HCT116 (cell line): ENCODE measurements at regions not wholly inside any gene's neighbourhood (a gene's known extent, or its start where the extent isn't known, plus 50 kb on each side); places are given as distances from the start of the nearest gene placed in this dataset.

Source experiments
- ATAC-seq: fragments of 200-7000 bp; cut with Tn5 transposase; 2 replicates; pipeline ENCODE4 v1.9.1; 2020; ENCODE audit warnings: mild to moderate bottlenecking, moderate library complexity
- BruUV-seq: library from RNA; stranded (reverse); fragments of 400-500 nt; replicated peaks from 2 replicates; lab custom pipeline; 2021; lab: Mats Ljungman, UMichigan
- CTCF ChIA-PET: fragments of 300-600 bp; sonication (Branson Sonifier 250); formaldehyde crosslinking; loops from one replicate; lab custom pipeline; 2021; ENCODE audit warnings: antibody characterized with exemption; lab: Charles Lee
- POLR2A ChIA-PET: fragments of 300-600, 350-600 bp; sonication (Branson Sonifier 250); formaldehyde crosslinking; loops from one replicate; lab custom pipeline; 2021; ENCODE audit warnings: antibody characterized with exemption; lab: Charles Lee
- RAD21 ChIA-PET, 2 experiments: fragments of 300-600 bp; sonication (Branson Sonifier 250); formaldehyde crosslinking; loops; one replicate each; lab custom pipeline; 2023; ENCODE audit warnings: low total read pairs in 2 of 2; ENCODE audit not compliant: uncharacterized antibody in 2 of 2, unreplicated experiment in 2 of 2, low non-redundant PET in 1 of 2; lab: Charles Lee
- DNase-seq: peaks from one replicate; pipeline ENCODE4 v3.0.0-alpha.2; 2010; ENCODE audit warnings: low read depth, low spot score
- H2AFZ ChIP-seq: fragments of 200-600 bp; shearing (Covaris generic), sonication (generic); 2 replicates; pipeline ENCODE4 v1.6.1; 2017; ENCODE audit warnings: low read depth, mixed run types, mixed read lengths, antibody characterized with exemption, low read length; ENCODE audit not compliant: poor library complexity, severe bottlenecking
- H3K27ac ChIP-seq: 2 replicates; pipeline ENCODE4 v1.5.1; 2012; ENCODE audit warnings: low read depth, low read length
- H3K27me3 ChIP-seq: fragments of 200-600 bp; sonication (generic); 2 replicates; pipeline ENCODE4 v1.6.1; 2016; ENCODE audit warnings: mixed run types, low read length, mixed read lengths; ENCODE audit not compliant: insufficient read depth
- H3K36me3 ChIP-seq, 2 experiments: fragments of 200-500 bp in 1 of 2; fragments of 200-600 bp in 1 of 2; sonication (Bioruptor generic) in 1 of 2; sonication (generic) in 1 of 2; 2 replicates each; pipeline versions ENCODE4 v1.5.1 to v1.6.1; 2014 to 2016; ENCODE audit warnings: low read length in 2 of 2, inconsistent platforms in 1 of 2, mixed read lengths in 1 of 2, mixed run types in 1 of 2; ENCODE audit not compliant: insufficient read depth in 2 of 2, control insufficient read depth in 1 of 2
- H3K4me1 ChIP-seq, 2 experiments: fragments of 200-600 bp in 1 of 2; sonication (generic) in 1 of 2; 2 replicates each; pipeline versions ENCODE4 v1.5.1 to v1.6.1; 2012 to 2017; ENCODE audit warnings: low read length in 2 of 2, inconsistent platforms in 1 of 2, mild to moderate bottlenecking in 1 of 2, mixed read lengths in 1 of 2, mixed run types in 1 of 2, moderate library complexity in 1 of 2; ENCODE audit not compliant: insufficient read depth in 2 of 2, control insufficient read depth in 1 of 2
- H3K4me2 ChIP-seq: fragments of 200-600 bp; sonication (generic); 2 replicates; pipeline ENCODE4 v1.6.1; 2017; ENCODE audit warnings: mixed run types, low read length, mixed read lengths
- H3K4me3 ChIP-seq, 2 experiments: fragments of 200-600 bp in 1 of 2; sonication (generic) in 1 of 2; replicated peaks in 1 of 2; 2 replicates each; pipeline ENCODE4 v1.5.1; 2011 to 2016; ENCODE audit warnings: low read length in 2 of 2, control low read depth in 1 of 2, low read depth in 1 of 2, mild to moderate bottlenecking in 1 of 2, mixed read lengths in 1 of 2, mixed run types in 1 of 2
- H3K79me2 ChIP-seq: fragments of 200-600 bp; sonication (generic); 2 replicates; pipeline ENCODE4 v1.6.1; 2017; ENCODE audit warnings: mild to moderate bottlenecking, mixed run types, low read length, moderate library complexity, mixed read lengths; ENCODE audit not compliant: insufficient read depth
- H3K9ac ChIP-seq: fragments of 200-600 bp; sonication (generic); 2 replicates; pipeline ENCODE4 v1.6.1; 2016; ENCODE audit warnings: low read length, mixed read lengths
- H3K9me2 ChIP-seq: fragments of 200-600 bp; sonication (generic), shearing (Covaris generic); 2 replicates; pipeline ENCODE4 v1.6.1; 2017; ENCODE audit warnings: mixed run types, mild to moderate bottlenecking, moderate library complexity; ENCODE audit not compliant: insufficient read depth
- H3K9me3 ChIP-seq, 2 experiments: fragments of 200-500 bp in 1 of 2; fragments of 200-600 bp in 1 of 2; sonication (Bioruptor generic) in 1 of 2; sonication (generic) in 1 of 2; 2 replicates each; pipeline ENCODE4 v1.6.1; 2014 to 2017; ENCODE audit warnings: low read length in 2 of 2, mixed read lengths in 2 of 2, inconsistent platforms in 1 of 2, low read depth in 1 of 2, mild to moderate bottlenecking in 1 of 2, mixed run types in 1 of 2, moderate library complexity in 1 of 2; ENCODE audit not compliant: control insufficient read depth in 1 of 2, insufficient read depth in 1 of 2
- H4K20me1 ChIP-seq: fragments of 200-600 bp; sonication (generic), shearing (Covaris generic); 2 replicates; pipeline ENCODE4 v1.6.1; 2017; ENCODE audit warnings: mixed run types, mild to moderate bottlenecking, moderate library complexity; ENCODE audit not compliant: insufficient read depth
- ATF3 ChIP-seq: IDR thresholded peaks from 2 replicates; pipeline ENCODE4 v1.6.1; 2012
- ELF1 ChIP-seq: IDR thresholded peaks from 2 replicates; pipeline ENCODE4 v1.6.1; 2012; ENCODE audit warnings: low read depth, borderline replicate concordance
- EZH2phosphoT487 ChIP-seq: fragments of 200-600 bp; IDR thresholded peaks from 2 replicates; pipeline ENCODE4 v1.6.1; 2018; ENCODE audit warnings: antibody characterized with exemption, borderline replicate concordance
- FOSL1 ChIP-seq: IDR thresholded peaks from 2 replicates; pipeline ENCODE4 v1.6.1; 2012; ENCODE audit warnings: low read depth
- POLR2A ChIP-seq: IDR thresholded peaks from 2 replicates; pipeline ENCODE4 v1.7.0; 2011; ENCODE audit warnings: borderline replicate concordance; ENCODE audit not compliant: insufficient read depth, insufficient read length; ENCODE audit errors: extremely low read depth
- RAD21 ChIP-seq: IDR thresholded peaks from 2 replicates; pipeline ENCODE4 v1.6.1; 2012; ENCODE audit warnings: low read depth, mild to moderate bottlenecking
- TCF7L2 ChIP-seq: IDR thresholded peaks from 2 replicates; pipeline ENCODE4 v1.7.0; 2011; ENCODE audit warnings: borderline replicate concordance, inconsistent platforms; ENCODE audit not compliant: insufficient read depth, insufficient read length; ENCODE audit errors: extremely low read depth
- YY1 ChIP-seq: IDR thresholded peaks from 2 replicates; pipeline ENCODE4 v1.6.1; 2011; ENCODE audit warnings: low read length, low read depth, moderate library complexity, mild to moderate bottlenecking; ENCODE audit not compliant: insufficient replicate concordance; ENCODE audit errors: extremely low read depth
- ZFX ChIP-seq: fragments of 450-650 bp; IDR thresholded peaks from 2 replicates; pipeline ENCODE4 v1.6.1; 2017
- intact Hi-C: fragments of 100-400 bp; cut with micrococcal nuclease; formaldehyde crosslinking; loops from 2 replicates; pipeline ENCODE4 v1.10.0; 2022
- TF ChIP-seq, protein P1 (sequence below): IDR thresholded peaks from 2 replicates; pipeline ENCODE4 v1.6.1; 2012
- TF ChIP-seq, protein P2 (sequence below): IDR thresholded peaks from 2 replicates; pipeline ENCODE4 v1.6.1; 2011; ENCODE audit warnings: mild to moderate bottlenecking, low read length, moderate library complexity; ENCODE audit not compliant: insufficient replicate concordance; ENCODE audit errors: extremely low read depth

DNA sequence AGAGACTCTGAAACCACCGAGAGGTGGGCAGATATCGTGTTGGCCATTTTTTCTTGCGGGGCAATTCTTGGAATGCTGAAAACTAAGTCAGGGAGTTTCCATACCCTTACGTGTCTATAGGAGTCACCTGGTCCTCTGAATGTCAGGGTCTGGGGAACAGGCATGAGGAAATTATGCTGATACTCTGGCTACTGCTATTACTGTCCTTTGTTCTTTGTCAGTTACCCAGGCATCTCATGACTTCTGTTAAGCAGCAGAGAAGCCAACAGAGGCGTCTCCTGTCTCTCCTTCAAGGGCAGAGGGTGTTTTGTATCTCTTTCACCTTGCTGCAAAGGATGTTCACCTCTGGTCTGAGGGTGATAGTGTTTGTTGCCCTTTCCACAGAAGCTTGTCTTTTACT is 559.5 kb upstream of the CCDC54 start:
- Histone ChIP-seq H3K4me1 (no peaks in the 10 kb centered on the region), H3K36me3 (no peaks in the 10 kb centered on the region), H3K4me2 (no peak overlapping the region), H3K79me2 (no peaks in the 10 kb centered on the region), H3K4me3 (no peak overlapping the region), H3K9ac (no peak overlapping the region), H3K9me2 (no peaks in the 10 kb centered on the region), H3K27me3 (no peaks in the 10 kb centered on the region), H3K27ac (no peak overlapping the region), H3K9me3 (no peaks in the 10 kb centered on the region), H4K20me1 (no peaks in the 10 kb centered on the region)
- ChIA-PET RAD21 (no interaction called here), POLR2A (no interaction called here), CTCF (no interaction called here)
- BruUV-seq = no TSS peak
- ATAC-seq (no peak), DNase-seq (no peak)
- intact Hi-C loops = no loop called here
- TF ChIP-seq TCF7L2 (no peak), ZFX (no peak), YY1 (no peak), RAD21 (no peak), FOSL1 (no peak), EZH2phosphoT487 (no peak), ATF3 (no peak), POLR2A (no peak), ELF1 (no peak)
- TF ChIP-seq, protein P1, sequence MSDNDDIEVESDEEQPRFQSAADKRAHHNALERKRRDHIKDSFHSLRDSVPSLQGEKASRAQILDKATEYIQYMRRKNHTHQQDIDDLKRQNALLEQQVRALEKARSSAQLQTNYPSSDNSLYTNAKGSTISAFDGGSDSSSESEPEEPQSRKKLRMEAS = no peak
- TF ChIP-seq, protein P2, sequence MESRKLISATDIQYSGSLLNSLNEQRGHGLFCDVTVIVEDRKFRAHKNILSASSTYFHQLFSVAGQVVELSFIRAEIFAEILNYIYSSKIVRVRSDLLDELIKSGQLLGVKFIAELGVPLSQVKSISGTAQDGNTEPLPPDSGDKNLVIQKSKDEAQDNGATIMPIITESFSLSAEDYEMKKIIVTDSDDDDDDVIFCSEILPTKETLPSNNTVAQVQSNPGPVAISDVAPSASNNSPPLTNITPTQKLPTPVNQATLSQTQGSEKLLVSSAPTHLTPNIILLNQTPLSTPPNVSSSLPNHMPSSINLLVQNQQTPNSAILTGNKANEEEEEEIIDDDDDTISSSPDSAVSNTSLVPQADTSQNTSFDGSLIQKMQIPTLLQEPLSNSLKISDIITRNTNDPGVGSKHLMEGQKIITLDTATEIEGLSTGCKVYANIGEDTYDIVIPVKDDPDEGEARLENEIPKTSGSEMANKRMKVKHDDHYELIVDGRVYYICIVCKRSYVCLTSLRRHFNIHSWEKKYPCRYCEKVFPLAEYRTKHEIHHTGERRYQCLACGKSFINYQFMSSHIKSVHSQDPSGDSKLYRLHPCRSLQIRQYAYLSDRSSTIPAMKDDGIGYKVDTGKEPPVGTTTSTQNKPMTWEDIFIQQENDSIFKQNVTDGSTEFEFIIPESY = no peak
- TF ChIP-seq, all 23 proteins: peak for 0
- no peak overlapping the region for H2AFZ ChIP-seq
